ENCODE measurements at regions not wholly inside any gene's neighbourhood (a gene's known extent, or its start where the extent isn't known, plus 50 kb on each side); places are given as distances from the start of the nearest gene placed in this dataset.

DNA sequence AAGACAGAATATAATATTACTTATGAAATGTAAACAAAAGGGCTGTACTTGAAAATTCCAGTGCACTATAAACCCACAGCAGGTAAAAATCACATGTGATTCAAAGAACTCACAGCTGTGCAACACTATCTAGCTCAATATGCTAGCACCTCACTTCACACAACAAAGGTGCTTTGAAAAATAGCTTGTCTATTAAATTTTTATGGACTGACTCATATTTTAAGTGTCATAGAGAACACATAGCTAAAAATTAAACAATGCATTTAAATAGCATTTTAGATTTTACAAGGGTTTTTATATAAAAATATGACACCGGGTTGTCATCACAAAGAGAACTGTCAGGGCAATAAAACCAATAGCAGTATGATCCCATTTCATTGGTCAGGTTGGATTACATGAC lies 1390.5 kb upstream of the TENM4 start:
- H3K9ac ChIP-seq, result no peak overlapping the region
- H2AFZ ChIP-seq (replicated peaks), result no peak overlapping the region
- H3K4me1 ChIP-seq, result no peaks in the 10 kb centered on the region
- TF ChIP-seq, protein P1, sequence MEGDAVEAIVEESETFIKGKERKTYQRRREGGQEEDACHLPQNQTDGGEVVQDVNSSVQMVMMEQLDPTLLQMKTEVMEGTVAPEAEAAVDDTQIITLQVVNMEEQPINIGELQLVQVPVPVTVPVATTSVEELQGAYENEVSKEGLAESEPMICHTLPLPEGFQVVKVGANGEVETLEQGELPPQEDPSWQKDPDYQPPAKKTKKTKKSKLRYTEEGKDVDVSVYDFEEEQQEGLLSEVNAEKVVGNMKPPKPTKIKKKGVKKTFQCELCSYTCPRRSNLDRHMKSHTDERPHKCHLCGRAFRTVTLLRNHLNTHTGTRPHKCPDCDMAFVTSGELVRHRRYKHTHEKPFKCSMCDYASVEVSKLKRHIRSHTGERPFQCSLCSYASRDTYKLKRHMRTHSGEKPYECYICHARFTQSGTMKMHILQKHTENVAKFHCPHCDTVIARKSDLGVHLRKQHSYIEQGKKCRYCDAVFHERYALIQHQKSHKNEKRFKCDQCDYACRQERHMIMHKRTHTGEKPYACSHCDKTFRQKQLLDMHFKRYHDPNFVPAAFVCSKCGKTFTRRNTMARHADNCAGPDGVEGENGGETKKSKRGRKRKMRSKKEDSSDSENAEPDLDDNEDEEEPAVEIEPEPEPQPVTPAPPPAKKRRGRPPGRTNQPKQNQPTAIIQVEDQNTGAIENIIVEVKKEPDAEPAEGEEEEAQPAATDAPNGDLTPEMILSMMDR (IDR thresholded peaks at IDR 0.05), result no peak
- no peak for TF ChIP-seq EZH2 (IDR thresholded peaks at IDR 0.05)
- no peak for TF ChIP-seq EZH2phosphoT487 (IDR thresholded peaks at IDR 0.05)
- H3K9me3 ChIP-seq (ENCODE audit: low read depth), result no peaks in the 10 kb centered on the region
- no peaks in the 10 kb centered on the region for H3K79me2 ChIP-seq (ENCODE audit: low read depth)
- no peaks in the 10 kb centered on the region for H3K4me1 Mint-ChIP-seq
- no peaks in the 10 kb centered on the region for H3K9me3 Mint-ChIP-seq
- no peaks in the 10 kb centered on the region for H3K27me3 ChIP-seq
- H3K4me3 ChIP-seq, result no peak overlapping the region
- no peaks in the 10 kb centered on the region for H3K36me3 ChIP-seq
- no peak for DNase-seq (ENCODE audit: low spot score)
- no peak overlapping the region for H3K4me3 Mint-ChIP-seq
- no peaks in the 10 kb centered on the region for H3K27me3 Mint-ChIP-seq (ENCODE audit: insufficient read depth, low read depth)
- H3K36me3 Mint-ChIP-seq, result no peaks in the 10 kb centered on the region
- no peaks in the 10 kb centered on the region for H4K20me1 ChIP-seq (ENCODE audit: low read depth)
- H3K4me2 ChIP-seq, result no peak overlapping the region
- H3K27ac Mint-ChIP-seq, result no peak overlapping the region
- no peak overlapping the region for H3K27ac ChIP-seq
- H3F3A ChIP-seq (ENCODE audit: low read depth), result no peaks in the 10 kb centered on the region

GRCh38 chr11:80827781-80828180 lies 1387.0 kb upstream of the TENM4 start:
- no peak overlapping the region for H3K9ac ChIP-seq
- Mint-ChIP-seq H3K27me3 (ENCODE audit: insufficient read depth, low read depth) (no peaks in the 10 kb centered on the region), H3K4me3 (no peak overlapping the region), H3K36me3 (no peaks in the 10 kb centered on the region), H3K4me1 (no peaks in the 10 kb centered on the region), H3K27ac (no peak overlapping the region), H3K9me3 (no peaks in the 10 kb centered on the region)
- H3K79me2 ChIP-seq (ENCODE audit: low read depth), result no peaks in the 10 kb centered on the region
- H3K9me3 ChIP-seq (ENCODE audit: low read depth), result no peaks in the 10 kb centered on the region
- H2AFZ ChIP-seq (replicated peaks), result peak overlapping the region; percentile 26
- H3K4me1 ChIP-seq, result no peaks in the 10 kb centered on the region
- TF ChIP-seq, protein P1 (IDR thresholded peaks at IDR 0.05), result no peak
- no peak for TF ChIP-seq EZH2phosphoT487 (IDR thresholded peaks at IDR 0.05)
- no peak for TF ChIP-seq EZH2 (IDR thresholded peaks at IDR 0.05)
- H4K20me1 ChIP-seq (ENCODE audit: low read depth), result no peaks in the 10 kb centered on the region
- H3K4me3 ChIP-seq, result no peak overlapping the region
- no peaks in the 10 kb centered on the region for H3K27me3 ChIP-seq
- DNase-seq (ENCODE audit: low spot score), result no peak
- H3K36me3 ChIP-seq, result no peaks in the 10 kb centered on the region
- no peak overlapping the region for H3K4me2 ChIP-seq
- no peak overlapping the region for H3K27ac ChIP-seq
- no peaks in the 10 kb centered on the region for H3F3A ChIP-seq (ENCODE audit: low read depth)

GRCh38 chr11:80826808-80827207 lies 1386.0 kb upstream of the TENM4 start:
- Histone ChIP-seq H2AFZ (replicated peaks) (no peak overlapping the region), H3K4me1 (no peaks in the 10 kb centered on the region), H3K27ac (no peak overlapping the region), H3K27me3 (no peaks in the 10 kb centered on the region), H3K4me3 (no peak overlapping the region), H3F3A (ENCODE audit: low read depth) (no peaks in the 10 kb centered on the region), H3K79me2 (ENCODE audit: low read depth) (no peaks in the 10 kb centered on the region), H3K4me2 (no peak overlapping the region), H3K9ac (no peak overlapping the region), H3K36me3 (no peaks in the 10 kb centered on the region), H4K20me1 (ENCODE audit: low read depth) (no peaks in the 10 kb centered on the region), H3K9me3 (ENCODE audit: low read depth) (no peaks in the 10 kb centered on the region)
- H3K36me3 Mint-ChIP-seq, result no peaks in the 10 kb centered on the region
- no peaks in the 10 kb centered on the region for H3K27me3 Mint-ChIP-seq (ENCODE audit: insufficient read depth, low read depth)
- H3K27ac Mint-ChIP-seq, result no peak overlapping the region
- no peaks in the 10 kb centered on the region for H3K9me3 Mint-ChIP-seq
- TF ChIP-seq EZH2 (IDR thresholded peaks at IDR 0.05) (no peak), EZH2phosphoT487 (IDR thresholded peaks at IDR 0.05) (no peak)
- TF ChIP-seq, protein P1 (IDR thresholded peaks at IDR 0.05), result no peak
- DNase-seq (ENCODE audit: low spot score), result no peak
- no peak overlapping the region for H3K4me3 Mint-ChIP-seq
- H3K4me1 Mint-ChIP-seq, result no peaks in the 10 kb centered on the region

Measured in neural progenitor cell (in vitro differentiated cells).